A549 (cell line): ENCODE measurements at regions not wholly inside any gene's neighbourhood (a gene's known extent, or its start where the extent isn't known, plus 50 kb on each side); places are given as distances from the start of the nearest gene placed in this dataset.

Source experiments
- ATAC-seq, 2 experiments: fragments of 200-7000 bp in 1 of 2; fragments of >200 bp in 1 of 2; cut with Nextera tagmentation in 1 of 2; cut with Tn5 transposase in 1 of 2; 3 replicates each; pipeline versions ENCODE4 v1.8.0 to v1.9.1; 2018 to 2020; ENCODE audit warnings: mild to moderate bottlenecking in 1 of 2, moderate library complexity in 1 of 2
- CTCF ChIA-PET: fragments of 300-600 bp; sonication (Branson Sonifier 250); formaldehyde crosslinking; extraction: SDS; loops from one replicate; lab custom pipeline; 2021; ENCODE audit warnings: antibody characterized with exemption, inconsistent platforms; lab: Yijun Ruan, JAX
- POLR2A ChIA-PET: fragments of 350-600 bp; formaldehyde crosslinking; extraction: SDS; loops from one replicate; lab custom pipeline; 2021; ENCODE audit warnings: antibody characterized with exemption, inconsistent platforms; lab: Yijun Ruan, JAX
- DNase-seq, 2 experiments: peaks; one replicate each; pipeline versions ENCODE4 v3.0.0 to v3.0.0-alpha.2; 2011 to 2016; ENCODE audit warnings: low read depth in 1 of 2, low spot score in 1 of 2
- FAIRE-seq: peaks from 2 replicates; lab custom pipeline; 2011; peaks lifted over from hg19 to GRCh38; lab: Jason Lieb, UNC
- H3K27ac ChIP-seq, 2 experiments: fragments of >200 bp; sonication (Bioruptor Twin); formaldehyde crosslinking; 3 replicates each; pipeline ENCODE4 v1.5.1; 2016 to 2017
- H3K4me1 ChIP-seq: fragments of >200 bp; sonication (Bioruptor Twin); formaldehyde crosslinking; 3 replicates; pipeline ENCODE4 v1.6.1; 2016
- H3K4me2 ChIP-seq: fragments of >200 bp; sonication (Bioruptor Twin); formaldehyde crosslinking; 3 replicates; pipeline ENCODE4 v1.6.1; 2016
- H3K4me3 ChIP-seq: fragments of >200 bp; sonication (Bioruptor Twin); formaldehyde crosslinking; 3 replicates; pipeline ENCODE4 v1.5.1; 2016
- H3K9me3 ChIP-seq: fragments of >200 bp; sonication (Bioruptor Twin); formaldehyde crosslinking; 3 replicates; pipeline ENCODE4 v1.6.1; 2016
- BCL3 ChIP-seq: fragments of >200 bp; sonication (Bioruptor Twin); formaldehyde crosslinking; IDR thresholded peaks from 3 replicates; pipeline ENCODE4 v1.6.1; 2016
- CBX2 ChIP-seq: fragments of 200-600 bp; sonication (generic); IDR thresholded peaks from 2 replicates; pipeline ENCODE4 v1.6.1; 2016; ENCODE audit warnings: low read depth, mild to moderate bottlenecking, borderline replicate concordance
- CHD4 ChIP-seq: fragments of 200-600 bp; sonication (generic); IDR thresholded peaks from 2 replicates; pipeline ENCODE4 v1.6.1; 2016; ENCODE audit warnings: antibody characterized with exemption, mild to moderate bottlenecking, borderline replicate concordance
- EHF ChIP-seq: fragments of 250-450 bp; sonication (Bioruptor Pico); IDR thresholded peaks from 2 replicates; pipeline ENCODE4 v1.5.0; 2020; ENCODE audit warnings: mild to moderate bottlenecking
- EHMT2 ChIP-seq: fragments of 200-600 bp; sonication (generic); IDR thresholded peaks from 2 replicates; pipeline ENCODE4 v1.6.1; 2016; ENCODE audit warnings: antibody characterized with exemption, low read depth, mild to moderate bottlenecking, moderate library complexity
- EP300 ChIP-seq, 2 experiments: fragments of >200 bp; sonication (Bioruptor Twin); formaldehyde crosslinking; IDR thresholded peaks; 2 replicates in 1 of 2; 3 replicates in 1 of 2; pipeline ENCODE4 v1.6.1; 2016 to 2017
- HDAC2 ChIP-seq: fragments of 200-600 bp; sonication (generic); IDR thresholded peaks from 2 replicates; pipeline ENCODE4 v1.6.1; 2016
- HEYL ChIP-seq: fragments of 250-450 bp; sonication (Bioruptor Pico); IDR thresholded peaks from 2 replicates; pipeline ENCODE4 v1.8.0; 2021; ENCODE audit warnings: mild to moderate bottlenecking, moderate library complexity
- HMGXB4 ChIP-seq: fragments of 250-450 bp; sonication (Bioruptor Pico); IDR thresholded peaks from 2 replicates; pipeline ENCODE4 v1.5.0; 2021; ENCODE audit warnings: mild to moderate bottlenecking, moderate library complexity, borderline replicate concordance
- HOXB5 ChIP-seq: fragments of 250-450 bp; sonication (Bioruptor Pico); IDR thresholded peaks from 2 replicates; pipeline ENCODE4 v1.5.0; 2020; ENCODE audit warnings: mild to moderate bottlenecking, moderate library complexity
- KDM5A ChIP-seq: fragments of 200-600 bp; sonication (generic); IDR thresholded peaks from 2 replicates; pipeline ENCODE4 v1.6.1; 2016; ENCODE audit warnings: antibody characterized with exemption, mild to moderate bottlenecking
- MAFK ChIP-seq: fragments of 450-650 bp; IDR thresholded peaks from 2 replicates; pipeline ENCODE4 v1.6.1; 2014; ENCODE audit not compliant: partially characterized antibody
- MAZ ChIP-seq: fragments of 150-350 bp; IDR thresholded peaks from 2 replicates; pipeline ENCODE4 v1.6.1; 2014; ENCODE audit warnings: antibody characterized with exemption, low read depth, low read length, borderline replicate concordance
- NPAS2 ChIP-seq: fragments of 250-450 bp; sonication (Bioruptor Pico); IDR thresholded peaks from 2 replicates; pipeline ENCODE4 v1.8.0; 2022; ENCODE audit warnings: mild to moderate bottlenecking, moderate library complexity, borderline replicate concordance
- POLR2AphosphoS2 ChIP-seq: conservative IDR thresholded peaks from 2 replicates; pipeline ENCODE4 v1.6.1; 2012; ENCODE audit warnings: low read length, improper control_type of control experiment, inconsistent platforms
- RFX5 ChIP-seq: fragments of 450-650 bp; IDR thresholded peaks from 2 replicates; pipeline ENCODE4 v1.7.1; 2014; ENCODE audit warnings: antibody characterized with exemption, mild to moderate bottlenecking, moderate library complexity
- ZC3H11A ChIP-seq: fragments of 450-650 bp; IDR thresholded peaks from 2 replicates; pipeline ENCODE4 v1.6.1; 2014; ENCODE audit warnings: antibody characterized with exemption, mild to moderate bottlenecking
- ZNF302 ChIP-seq: fragments of 250-450 bp; sonication (Bioruptor Pico); IDR thresholded peaks from 2 replicates; pipeline ENCODE4 v1.9.0; 2021; ENCODE audit warnings: inconsistent platforms, mild to moderate bottlenecking, moderate library complexity
- ZSCAN20 ChIP-seq: fragments of 250-450 bp; sonication (Bioruptor Pico); IDR thresholded peaks from 2 replicates; pipeline ENCODE4 v1.8.0; 2022; ENCODE audit warnings: mild to moderate bottlenecking, moderate library complexity
- WGBS: methylation state at CpG from one replicate; pipeline ENCODE4 v1.1.6; 2017; ENCODE audit errors: missing lambda C conversion rate; 5-methylcytosine and 5-hydroxymethylcytosine counted together
- TF ChIP-seq, protein P1 (sequence below): IDR thresholded peaks from 2 replicates; pipeline ENCODE4 v1.6.1; 2012

DNA sequence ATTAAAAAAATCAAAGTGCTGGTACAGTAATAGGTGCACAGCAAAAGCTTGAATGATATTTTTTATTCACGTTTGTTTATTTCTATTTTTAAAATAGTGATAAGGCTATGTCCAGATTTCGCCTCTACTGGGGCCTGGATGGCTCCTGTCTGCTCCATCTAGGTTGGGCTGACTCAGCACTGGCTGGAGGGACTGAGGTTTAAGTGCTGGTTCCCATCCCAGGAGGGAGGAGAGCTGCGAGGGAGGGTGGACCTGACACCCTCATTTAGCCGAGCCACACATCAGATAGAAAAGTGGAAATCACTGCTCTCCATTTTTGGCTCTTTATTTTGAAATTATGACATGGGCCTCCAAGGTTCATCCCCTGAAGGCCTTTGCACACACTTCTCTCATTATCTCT, 95.4 kb upstream of the AGBL1 start:
- DNase-seq: no peak
- Histone ChIP-seq H3K4me3 (no peak overlapping the region), H3K27ac (no peak overlapping the region), H3K9me3 (no peaks in the 10 kb centered on the region), H3K4me2 (no peak overlapping the region), H3K4me1 (no peaks in the 10 kb centered on the region)
- ChIA-PET POLR2A (no interaction called here), CTCF (interaction anchor here (0.6 to 0.7 kb wide), 2 partner anchors 38 to 248 kb away, joined by 3 to 4 read pairs; no protein-coding TSS in a partner anchor)
- FAIRE-seq: no peak
- ATAC-seq: no peak
- WGBS: 8% methylated on average over 4 of the region's 4 CpGs
- TF ChIP-seq ZNF302 (CRISPR knock-in tag): no peak
- no peak for TF ChIP-seq POLR2AphosphoS2
- TF ChIP-seq HMGXB4 (CRISPR knock-in tag): no peak

DNA sequence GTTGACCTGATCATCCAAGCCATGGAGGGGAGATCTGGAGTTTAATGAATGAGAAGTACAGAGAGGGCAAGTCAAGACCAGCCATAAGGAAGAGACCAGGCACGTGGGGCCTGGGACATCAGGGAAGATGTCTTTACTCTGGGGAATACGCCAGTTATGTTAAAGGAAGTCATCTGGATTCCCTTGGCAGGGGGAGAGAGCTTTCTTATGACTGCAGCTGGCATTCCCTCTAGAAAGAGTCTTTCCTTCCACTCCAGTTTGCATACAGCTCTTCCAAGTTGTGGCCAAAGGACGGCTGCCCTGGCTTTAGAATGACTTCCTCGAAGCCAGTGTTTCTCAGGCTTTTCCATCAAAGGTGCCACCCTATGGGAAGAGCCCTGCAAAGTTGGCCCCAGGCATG, 93.6 kb upstream of the AGBL1 start:
- CTCF ChIA-PET: no interaction called here
- 12% methylated on average over 4 of the region's 4 CpGs for WGBS

DNA sequence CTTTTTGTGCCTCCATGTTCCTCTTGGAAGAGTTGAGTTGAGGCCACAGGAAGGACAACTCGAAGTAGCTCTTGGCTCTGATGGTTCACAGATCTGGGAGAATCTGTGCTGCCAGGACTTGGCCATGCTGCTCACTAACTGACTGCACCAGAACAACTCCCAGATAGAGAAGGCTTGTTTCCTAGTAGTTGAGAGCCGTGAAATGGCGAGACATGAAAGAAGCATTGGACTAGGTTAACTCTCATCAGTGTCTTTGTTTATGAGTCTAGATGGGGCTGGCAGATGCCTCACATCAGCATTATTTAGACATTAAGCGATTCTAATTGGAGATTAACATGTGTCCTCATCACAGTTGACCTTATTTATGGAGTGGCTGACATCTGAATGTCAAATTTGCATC, 92.9 kb upstream of the AGBL1 start:
- ChIA-PET CTCF (no interaction called here), POLR2A (no interaction called here)
- FAIRE-seq: no peak
- TF ChIP-seq RFX5 (no peak), ZSCAN20 (CRISPR knock-in tag) (no peak), KDM5A (no peak), EHMT2 (no peak), NPAS2 (CRISPR knock-in tag) (no peak), EHF (CRISPR knock-in tag) (no peak), HDAC2 (no peak)
- ATAC-seq: no peak
- 4% methylated on average over 4 of the region's 4 CpGs for WGBS
- Histone ChIP-seq H3K4me2 (no peak overlapping the region), H3K27ac (no peak overlapping the region), H3K9me3 (no peaks in the 10 kb centered on the region), H3K4me3 (no peak overlapping the region), H3K4me1 (no peaks in the 10 kb centered on the region)
- DNase-seq: no peak

More for the DNA sequence above, 93.6 kb upstream of the AGBL1 start:
- no peaks in the 10 kb centered on the region for H3K9me3 ChIP-seq
- H3K4me2 ChIP-seq: no peak overlapping the region
- TF ChIP-seq HOXB5 (CRISPR knock-in tag) (no peak), ZC3H11A (no peak)
- TF ChIP-seq, protein P1, sequence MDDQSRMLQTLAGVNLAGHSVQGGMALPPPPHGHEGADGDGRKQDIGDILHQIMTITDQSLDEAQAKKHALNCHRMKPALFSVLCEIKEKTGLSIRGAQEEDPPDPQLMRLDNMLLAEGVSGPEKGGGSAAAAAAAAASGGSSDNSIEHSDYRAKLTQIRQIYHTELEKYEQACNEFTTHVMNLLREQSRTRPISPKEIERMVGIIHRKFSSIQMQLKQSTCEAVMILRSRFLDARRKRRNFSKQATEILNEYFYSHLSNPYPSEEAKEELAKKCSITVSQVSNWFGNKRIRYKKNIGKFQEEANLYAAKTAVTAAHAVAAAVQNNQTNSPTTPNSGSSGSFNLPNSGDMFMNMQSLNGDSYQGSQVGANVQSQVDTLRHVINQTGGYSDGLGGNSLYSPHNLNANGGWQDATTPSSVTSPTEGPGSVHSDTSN: no peak
- H3K4me1 ChIP-seq: no peaks in the 10 kb centered on the region
- no peak overlapping the region for H3K4me3 ChIP-seq
- no peak overlapping the region for H3K27ac ChIP-seq
- ATAC-seq (no peak), FAIRE-seq (no peak), DNase-seq (no peak)
- POLR2A ChIA-PET: no interaction called here

DNA sequence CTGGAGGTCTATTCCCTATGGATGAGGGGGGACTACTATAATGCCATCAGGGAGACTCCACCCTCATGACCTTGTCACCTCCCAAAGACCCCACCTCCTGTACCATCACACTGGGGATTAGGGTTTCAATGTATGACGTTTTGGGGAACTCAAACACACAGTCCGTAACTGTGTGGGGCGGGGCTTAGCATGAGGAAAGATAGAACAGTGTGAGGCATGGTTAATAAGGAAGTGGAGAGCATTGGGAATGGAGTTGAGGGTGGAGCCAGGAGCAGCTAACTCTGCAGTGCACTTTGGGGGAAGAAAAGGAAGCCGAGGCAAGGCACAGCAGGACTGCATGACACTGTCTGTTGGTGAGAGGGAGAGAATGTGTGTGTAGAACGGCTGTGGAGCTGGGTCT, 90.9 kb upstream of the AGBL1 start:
- no peaks in the 10 kb centered on the region for H3K9me3 ChIP-seq
- H3K4me2 ChIP-seq: no peak overlapping the region
- H3K4me3 ChIP-seq: no peak overlapping the region
- no peaks in the 10 kb centered on the region for H3K4me1 ChIP-seq
- CTCF ChIA-PET: no interaction called here
- no peak for TF ChIP-seq CBX2
- no peak for TF ChIP-seq BCL3
- TF ChIP-seq MAFK: no peak
- no peak for TF ChIP-seq EP300 (IDR thresholded peaks at IDR 0.05)
- no peak for TF ChIP-seq MAZ
- no peak for TF ChIP-seq RFX5
- no peak for TF ChIP-seq EHMT2
- TF ChIP-seq HEYL (CRISPR knock-in tag): no peak
- no peak for TF ChIP-seq CHD4
- TF ChIP-seq, all 56 proteins: peak for 0
- DNase-seq (no peak), ATAC-seq (no peak), FAIRE-seq (no peak)
- 11% methylated on average over 5 of the region's 5 CpGs for WGBS
- no peak overlapping the region for H3K27ac ChIP-seq
- POLR2A ChIA-PET: no interaction called here
